PFSK-1 (cell line): ENCODE measurements at regions not wholly inside any gene's neighbourhood (a gene's known extent, or its start where the extent isn't known, plus 50 kb on each side); places are given as distances from the start of the nearest gene placed in this dataset.

ENCODE experiments used
- POLR2AphosphoS5 ChIP-seq: IDR thresholded peaks from 2 replicates; pipeline ENCODE4 v1.6.1; 2012; ENCODE audit warnings: low read depth, mild to moderate bottlenecking, control low read depth, low read length, moderate library complexity
- SIN3A ChIP-seq: IDR thresholded peaks from 2 replicates; pipeline ENCODE4 v1.6.1; 2012; ENCODE audit warnings: mild to moderate bottlenecking, low read length, moderate library complexity, borderline replicate concordance; ENCODE audit not compliant: insufficient read depth
- TAF1 ChIP-seq: IDR thresholded peaks from 2 replicates; pipeline ENCODE4 v1.6.1; 2012; ENCODE audit warnings: low read length, control low read depth, borderline replicate concordance; ENCODE audit not compliant: insufficient read depth

DNA sequence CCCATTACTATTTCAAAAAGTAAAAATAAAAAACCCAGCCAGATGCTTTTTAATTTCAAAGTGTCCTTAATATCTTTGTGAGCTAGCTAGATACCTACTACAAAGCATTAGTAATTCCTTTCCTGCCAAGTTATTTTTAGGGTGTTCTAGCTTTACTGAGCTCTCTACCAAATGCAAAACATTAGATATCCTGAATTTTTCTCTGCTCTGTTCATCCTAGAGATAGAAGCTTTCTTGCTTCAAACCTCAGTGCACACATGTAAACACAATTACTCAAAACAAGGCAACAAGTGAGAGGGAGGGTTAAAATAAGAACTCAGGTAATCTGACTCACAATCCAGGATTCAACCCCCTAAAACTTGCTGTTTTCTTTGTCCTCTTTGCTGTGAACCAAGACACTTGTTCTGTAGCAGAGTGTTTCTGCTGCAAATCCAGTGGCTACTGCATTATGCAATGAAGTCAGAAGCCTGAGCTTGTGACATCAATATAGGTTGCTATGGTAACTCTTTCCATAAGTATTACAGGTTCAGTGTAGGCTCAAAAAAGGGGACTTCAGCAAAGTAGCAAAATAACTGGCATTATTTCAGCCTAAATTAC is 72.6 kb upstream of the STXBP5 start:
- TF ChIP-seq POLR2AphosphoS5 (no peak), SIN3A (no peak), TAF1 (no peak)
